ENCODE measurements at regions not wholly inside any gene's neighbourhood (a gene's known extent, or its start where the extent isn't known, plus 50 kb on each side); places are given as distances from the start of the nearest gene placed in this dataset.

DNA sequence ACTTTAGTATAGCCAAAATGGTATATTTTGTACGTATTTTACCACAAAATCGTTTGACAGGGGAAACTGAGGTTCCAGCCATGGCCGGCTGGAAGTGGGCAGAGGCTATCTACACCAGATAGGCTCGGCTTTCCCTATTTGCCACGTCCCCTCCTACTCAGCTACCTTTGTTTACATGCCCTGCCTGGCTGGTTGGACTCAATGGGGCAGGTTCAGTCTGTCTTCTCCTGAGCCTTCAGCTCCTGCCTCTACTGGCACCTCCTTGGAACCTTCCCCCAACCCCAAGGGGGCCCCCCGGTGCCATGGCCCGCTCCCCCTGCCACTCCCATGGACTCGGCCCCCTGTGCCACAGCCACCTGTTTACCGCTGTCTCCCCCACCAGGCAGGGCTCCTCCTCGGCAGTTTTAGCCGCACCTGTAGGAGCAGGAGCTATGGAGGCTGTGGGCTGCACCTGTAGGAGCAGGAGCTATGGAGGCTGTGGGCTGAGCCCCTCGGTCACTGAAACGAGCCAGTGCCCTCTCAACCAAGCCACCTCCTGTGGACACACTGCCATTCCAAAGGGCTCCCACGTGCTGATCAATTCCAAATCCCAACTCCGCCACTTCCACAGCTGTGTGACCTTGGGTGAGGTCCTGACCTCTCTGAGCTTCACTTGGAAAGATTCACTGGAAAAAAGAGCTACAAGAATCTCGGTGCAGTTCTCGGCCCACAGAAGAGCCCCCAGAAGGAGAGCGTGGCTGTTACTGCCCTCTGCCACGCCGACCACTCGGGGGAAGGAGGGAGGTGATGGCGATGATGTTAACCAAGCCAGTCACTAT lies 62.2 kb downstream of the NCOR2 start:
- POLR2A ChIA-PET, result interaction anchor here (0.5 kb wide), 1 partner anchor 123 kb away, joined by 5 read pairs; no protein-coding TSS in a partner anchor
- no TSS peak for BruUV-seq (replicated peaks)
- peaks cover 30% of the 10 kb centered on the region for H3K4me1 Mint-ChIP-seq (ENCODE audit: low read depth, unreplicated experiment)
- H3K9me3 Mint-ChIP-seq (ENCODE audit: unreplicated experiment), result no peaks in the 10 kb centered on the region
- intact Hi-C loops (cut with micrococcal nuclease; ENCODE audit: unreplicated experiment), result no loop called here
- no peak overlapping the region for H3K4me3 Mint-ChIP-seq (ENCODE audit: unreplicated experiment)
- H3K9me3 ChIP-seq, result no peaks in the 10 kb centered on the region
- peaks cover 28% of the 10 kb centered on the region for H3K36me3 Mint-ChIP-seq (ENCODE audit: insufficient read depth, unreplicated experiment)
- H3K27me3 Mint-ChIP-seq (ENCODE audit: insufficient read depth, unreplicated experiment), result no peaks in the 10 kb centered on the region
- H3K27ac Mint-ChIP-seq (ENCODE audit: unreplicated experiment), result no peak overlapping the region
- CTCF ChIA-PET, result no interaction called here
- H3K36me3 ChIP-seq (ENCODE audit: control insufficient read depth, insufficient read depth, low read length), result no peaks in the 10 kb centered on the region
- peaks cover 22% of the 10 kb centered on the region for H3K4me1 ChIP-seq
- no peak for DNase-seq
- no peak overlapping the region for H3K4me3 ChIP-seq (ENCODE audit: low read depth, low read length)
- TF ChIP-seq, protein P1, sequence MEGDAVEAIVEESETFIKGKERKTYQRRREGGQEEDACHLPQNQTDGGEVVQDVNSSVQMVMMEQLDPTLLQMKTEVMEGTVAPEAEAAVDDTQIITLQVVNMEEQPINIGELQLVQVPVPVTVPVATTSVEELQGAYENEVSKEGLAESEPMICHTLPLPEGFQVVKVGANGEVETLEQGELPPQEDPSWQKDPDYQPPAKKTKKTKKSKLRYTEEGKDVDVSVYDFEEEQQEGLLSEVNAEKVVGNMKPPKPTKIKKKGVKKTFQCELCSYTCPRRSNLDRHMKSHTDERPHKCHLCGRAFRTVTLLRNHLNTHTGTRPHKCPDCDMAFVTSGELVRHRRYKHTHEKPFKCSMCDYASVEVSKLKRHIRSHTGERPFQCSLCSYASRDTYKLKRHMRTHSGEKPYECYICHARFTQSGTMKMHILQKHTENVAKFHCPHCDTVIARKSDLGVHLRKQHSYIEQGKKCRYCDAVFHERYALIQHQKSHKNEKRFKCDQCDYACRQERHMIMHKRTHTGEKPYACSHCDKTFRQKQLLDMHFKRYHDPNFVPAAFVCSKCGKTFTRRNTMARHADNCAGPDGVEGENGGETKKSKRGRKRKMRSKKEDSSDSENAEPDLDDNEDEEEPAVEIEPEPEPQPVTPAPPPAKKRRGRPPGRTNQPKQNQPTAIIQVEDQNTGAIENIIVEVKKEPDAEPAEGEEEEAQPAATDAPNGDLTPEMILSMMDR (IDR thresholded peaks at IDR 0.05; ENCODE audit: insufficient read depth in 1 of 2, low read depth in 1 of 2, low read length in 1 of 2, severe bottlenecking in 1 of 2, unreplicated experiment in 1 of 2), result no peak
- no peaks in the 10 kb centered on the region for H3K27me3 ChIP-seq (replicated peaks; ENCODE audit: control insufficient read depth, insufficient read depth, low read length)

GRCh38 chr12:124504273-124505000 lies 63.0 kb downstream of the NCOR2 start:
- Mint-ChIP-seq H3K27ac (ENCODE audit: unreplicated experiment) (no peak overlapping the region), H3K27me3 (ENCODE audit: insufficient read depth, unreplicated experiment) (no peaks in the 10 kb centered on the region), H3K36me3 (ENCODE audit: insufficient read depth, unreplicated experiment) (peaks cover 28% of the 10 kb centered on the region), H3K4me1 (ENCODE audit: low read depth, unreplicated experiment) (peaks cover 35% of the 10 kb centered on the region), H3K9me3 (ENCODE audit: unreplicated experiment) (no peaks in the 10 kb centered on the region), H3K4me3 (ENCODE audit: unreplicated experiment) (no peak overlapping the region)
- CTCF ChIA-PET, result no interaction called here
- Histone ChIP-seq H3K27me3 (replicated peaks; ENCODE audit: control insufficient read depth, insufficient read depth, low read length) (no peaks in the 10 kb centered on the region), H3K4me3 (ENCODE audit: low read depth, low read length) (no peak overlapping the region), H3K9me3 (no peaks in the 10 kb centered on the region), H3K4me1 (peaks cover 29% of the 10 kb centered on the region), H3K36me3 (ENCODE audit: control insufficient read depth, insufficient read depth, low read length) (no peaks in the 10 kb centered on the region)
- TF ChIP-seq, protein P1 (IDR thresholded peaks at IDR 0.05; ENCODE audit: insufficient read depth in 1 of 2, low read depth in 1 of 2, low read length in 1 of 2, severe bottlenecking in 1 of 2, unreplicated experiment in 1 of 2), result no peak
- BruUV-seq (replicated peaks), result no TSS peak
- POLR2A ChIA-PET, result interaction anchor here (0.5 kb wide), 1 partner anchor 122 kb away, joined by 5 read pairs; no protein-coding TSS in a partner anchor
- DNase-seq, result no peak
- intact Hi-C loops (cut with micrococcal nuclease; ENCODE audit: unreplicated experiment), result no loop called here

- H3K36me3 ChIP-seq (ENCODE audit: control insufficient read depth, insufficient read depth, low read length), result no peaks in the 10 kb centered on the region
- Mint-ChIP-seq H3K4me1 (ENCODE audit: low read depth, unreplicated experiment) (peaks cover 39% of the 10 kb centered on the region), H3K36me3 (ENCODE audit: insufficient read depth, unreplicated experiment) (peaks cover 26% of the 10 kb centered on the region), H3K27ac (ENCODE audit: unreplicated experiment) (peak overlapping the region; percentile 1), H3K27me3 (ENCODE audit: insufficient read depth, unreplicated experiment) (no peaks in the 10 kb centered on the region), H3K4me3 (ENCODE audit: unreplicated experiment) (no peak overlapping the region), H3K9me3 (ENCODE audit: unreplicated experiment) (no peaks in the 10 kb centered on the region)
- H3K9me3 ChIP-seq, result no peaks in the 10 kb centered on the region
- no peak for DNase-seq
- CTCF ChIA-PET, result no interaction called here
- peaks cover 34% of the 10 kb centered on the region for H3K4me1 ChIP-seq
- no TSS peak for BruUV-seq (replicated peaks)
- H3K4me3 ChIP-seq (ENCODE audit: low read depth, low read length), result no peak overlapping the region
- POLR2A ChIA-PET, result no interaction called here
- intact Hi-C loops (cut with micrococcal nuclease; ENCODE audit: unreplicated experiment), result no loop called here
- H3K27me3 ChIP-seq (replicated peaks; ENCODE audit: control insufficient read depth, insufficient read depth, low read length), result no peaks in the 10 kb centered on the region
- TF ChIP-seq, protein P1 (IDR thresholded peaks at IDR 0.05; ENCODE audit: insufficient read depth in 1 of 2, low read depth in 1 of 2, low read length in 1 of 2, severe bottlenecking in 1 of 2, unreplicated experiment in 1 of 2), result no peak
These were observed 64.1 kb downstream of the NCOR2 start for GRCh38 chr12:124503305-124503704.

Data from Caco-2 (cell line).